Body of pancreas (tissue), 4 donors: ENCODE measurements at regions not wholly inside any gene's neighbourhood (a gene's known extent, or its start where the extent isn't known, plus 50 kb on each side); places are given as distances from the start of the nearest gene placed in this dataset.

Source experiments
- CTCF ChIP-seq, 7 experiments: fragments of 450-650 bp in 4 of 7; fragments of 200-600 bp in 3 of 7; sonication (generic) in 3 of 7; IDR thresholded peaks; one replicate each; pipeline ENCODE4 v1.5.1; 2016 to 2019; ENCODE audit warnings: antibody characterized with exemption in 7 of 7
- POLR2A ChIP-seq, 3 donors: fragments of 450-650 bp; IDR thresholded peaks; one replicate each; pipeline ENCODE4 v1.6.1; 2016; ENCODE audit warnings: antibody characterized with exemption in 3 of 3, mild to moderate bottlenecking in 2 of 3

- TF ChIP-seq CTCF (IDR thresholded peaks at IDR 0.05) (no peak), POLR2A (IDR thresholded peaks at IDR 0.05) (no peak)
These were observed 120.1 kb upstream of the HDDC2 start for GRCh38 chr6:125421836-125422235.
